ENCODE measurements at regions not wholly inside any gene's neighbourhood (a gene's known extent, or its start where the extent isn't known, plus 50 kb on each side); places are given as distances from the start of the nearest gene placed in this dataset.

- H3F3A ChIP-seq (ENCODE audit: low read depth) = no peaks in the 10 kb centered on the region
- H3K9me2 ChIP-seq (replicated peaks; ENCODE audit: low read depth, low read length) = no peaks in the 10 kb centered on the region
- H3K79me2 ChIP-seq (ENCODE audit: insufficient read depth, low read length) = no peaks in the 10 kb centered on the region
- no peak overlapping the region for H3K4me3 ChIP-seq (ENCODE audit: low read length, poor library complexity, severe bottlenecking)
- H3K4me1 ChIP-seq (ENCODE audit: insufficient read depth, low read length, poor library complexity, severe bottlenecking) = no peaks in the 10 kb centered on the region
- no peaks in the 10 kb centered on the region for H4K20me1 ChIP-seq (ENCODE audit: insufficient read depth, low read length, poor library complexity, severe bottlenecking)
- no peak overlapping the region for H2AFZ ChIP-seq (ENCODE audit: low read length)
- no peaks in the 10 kb centered on the region for H3K27me3 ChIP-seq (ENCODE audit: insufficient read depth, low read length, poor library complexity, severe bottlenecking)
- TF ChIP-seq, protein P1, sequence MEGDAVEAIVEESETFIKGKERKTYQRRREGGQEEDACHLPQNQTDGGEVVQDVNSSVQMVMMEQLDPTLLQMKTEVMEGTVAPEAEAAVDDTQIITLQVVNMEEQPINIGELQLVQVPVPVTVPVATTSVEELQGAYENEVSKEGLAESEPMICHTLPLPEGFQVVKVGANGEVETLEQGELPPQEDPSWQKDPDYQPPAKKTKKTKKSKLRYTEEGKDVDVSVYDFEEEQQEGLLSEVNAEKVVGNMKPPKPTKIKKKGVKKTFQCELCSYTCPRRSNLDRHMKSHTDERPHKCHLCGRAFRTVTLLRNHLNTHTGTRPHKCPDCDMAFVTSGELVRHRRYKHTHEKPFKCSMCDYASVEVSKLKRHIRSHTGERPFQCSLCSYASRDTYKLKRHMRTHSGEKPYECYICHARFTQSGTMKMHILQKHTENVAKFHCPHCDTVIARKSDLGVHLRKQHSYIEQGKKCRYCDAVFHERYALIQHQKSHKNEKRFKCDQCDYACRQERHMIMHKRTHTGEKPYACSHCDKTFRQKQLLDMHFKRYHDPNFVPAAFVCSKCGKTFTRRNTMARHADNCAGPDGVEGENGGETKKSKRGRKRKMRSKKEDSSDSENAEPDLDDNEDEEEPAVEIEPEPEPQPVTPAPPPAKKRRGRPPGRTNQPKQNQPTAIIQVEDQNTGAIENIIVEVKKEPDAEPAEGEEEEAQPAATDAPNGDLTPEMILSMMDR (conservative IDR thresholded peaks at IDR 0.05; ENCODE audit: low read length) = no peak
- TF ChIP-seq EZH2phosphoT487 (IDR thresholded peaks at IDR 0.05; ENCODE audit: borderline replicate concordance) = no peak
- H3K4me2 ChIP-seq (ENCODE audit: low read depth, low read length, poor library complexity, severe bottlenecking) = no peak overlapping the region
- no peak overlapping the region for H3K9ac ChIP-seq (ENCODE audit: low read depth, low read length, poor library complexity, severe bottlenecking)
- no peaks in the 10 kb centered on the region for H3K9me3 ChIP-seq (ENCODE audit: insufficient read depth, low read depth, low read length)
- no peaks in the 10 kb centered on the region for H3K36me3 ChIP-seq (ENCODE audit: insufficient read depth, low read length)
Observed at GRCh38 chr2:103292573-103292972, 530.7 kb downstream of the TMEM182 start.

DNA sequence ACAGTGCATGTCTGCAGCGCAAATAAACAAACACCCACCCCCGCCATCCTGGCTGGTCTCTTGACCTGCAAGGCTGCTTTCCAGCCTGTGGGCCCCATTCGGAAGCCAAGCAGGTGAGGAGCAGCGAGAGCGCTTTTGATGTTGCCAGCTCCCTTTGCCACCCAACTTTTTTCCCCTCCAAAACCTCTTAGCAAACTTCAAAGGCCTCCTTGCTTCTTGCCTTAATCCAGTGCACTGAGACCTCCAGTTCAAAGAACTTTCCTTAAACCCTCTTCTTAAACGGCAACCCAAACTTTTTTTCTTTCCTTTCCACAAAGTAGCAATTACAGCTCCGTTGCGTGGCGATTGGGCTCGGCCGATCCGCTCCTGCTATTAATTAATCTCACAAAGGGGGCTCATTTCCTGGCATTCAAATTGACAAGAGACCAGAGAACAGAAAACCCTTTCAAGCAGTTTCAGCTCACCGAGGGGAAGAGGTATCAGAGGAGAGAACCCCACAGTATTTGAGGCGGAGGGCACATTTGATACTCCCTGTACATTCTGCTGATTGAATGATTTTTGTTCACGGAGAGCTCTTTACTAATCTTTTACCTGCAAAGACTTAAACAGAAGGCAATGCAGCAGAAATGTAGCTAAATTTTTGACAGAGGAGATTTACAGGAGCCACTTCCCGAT is 531.4 kb downstream of the TMEM182 start:
- H3F3A ChIP-seq (ENCODE audit: low read depth) = no peaks in the 10 kb centered on the region
- no peaks in the 10 kb centered on the region for H3K36me3 ChIP-seq (ENCODE audit: insufficient read depth, low read length)
- no peaks in the 10 kb centered on the region for H4K20me1 ChIP-seq (ENCODE audit: insufficient read depth, low read length, poor library complexity, severe bottlenecking)
- H3K4me1 ChIP-seq (ENCODE audit: insufficient read depth, low read length, poor library complexity, severe bottlenecking) = no peaks in the 10 kb centered on the region
- no peaks in the 10 kb centered on the region for H3K9me2 ChIP-seq (replicated peaks; ENCODE audit: low read depth, low read length)
- no peak overlapping the region for H3K4me2 ChIP-seq (ENCODE audit: low read depth, low read length, poor library complexity, severe bottlenecking)
- no peaks in the 10 kb centered on the region for H3K9me3 ChIP-seq (ENCODE audit: insufficient read depth, low read depth, low read length)
- H3K79me2 ChIP-seq (ENCODE audit: insufficient read depth, low read length) = no peaks in the 10 kb centered on the region
- no peak overlapping the region for H2AFZ ChIP-seq (ENCODE audit: low read length)
- no peaks in the 10 kb centered on the region for H3K27me3 ChIP-seq (ENCODE audit: insufficient read depth, low read length, poor library complexity, severe bottlenecking)
- no peak overlapping the region for H3K4me3 ChIP-seq (ENCODE audit: low read length, poor library complexity, severe bottlenecking)
- H3K9ac ChIP-seq (ENCODE audit: low read depth, low read length, poor library complexity, severe bottlenecking) = no peak overlapping the region
- TF ChIP-seq, protein P1 (conservative IDR thresholded peaks at IDR 0.05; ENCODE audit: low read length) = no peak
- TF ChIP-seq EZH2phosphoT487 (IDR thresholded peaks at IDR 0.05; ENCODE audit: borderline replicate concordance) = no peak

GRCh38 chr2:103293742-103294077 is 531.9 kb downstream of the TMEM182 start:
- Histone ChIP-seq H3K27me3 (ENCODE audit: insufficient read depth, low read length, poor library complexity, severe bottlenecking) (no peaks in the 10 kb centered on the region), H3K9me2 (replicated peaks; ENCODE audit: low read depth, low read length) (no peaks in the 10 kb centered on the region), H3K36me3 (ENCODE audit: insufficient read depth, low read length) (no peaks in the 10 kb centered on the region), H3K4me3 (ENCODE audit: low read length, poor library complexity, severe bottlenecking) (no peak overlapping the region), H3K4me1 (ENCODE audit: insufficient read depth, low read length, poor library complexity, severe bottlenecking) (no peaks in the 10 kb centered on the region), H2AFZ (ENCODE audit: low read length) (no peak overlapping the region), H3K79me2 (ENCODE audit: insufficient read depth, low read length) (no peaks in the 10 kb centered on the region), H3K9ac (ENCODE audit: low read depth, low read length, poor library complexity, severe bottlenecking) (no peak overlapping the region), H3K9me3 (ENCODE audit: insufficient read depth, low read depth, low read length) (no peaks in the 10 kb centered on the region), H3F3A (ENCODE audit: low read depth) (no peaks in the 10 kb centered on the region), H3K4me2 (ENCODE audit: low read depth, low read length, poor library complexity, severe bottlenecking) (no peak overlapping the region), H4K20me1 (ENCODE audit: insufficient read depth, low read length, poor library complexity, severe bottlenecking) (no peaks in the 10 kb centered on the region)
- no peak for TF ChIP-seq EZH2phosphoT487 (IDR thresholded peaks at IDR 0.05; ENCODE audit: borderline replicate concordance)
- TF ChIP-seq, protein P1 (conservative IDR thresholded peaks at IDR 0.05; ENCODE audit: low read length) = no peak
